Hematopoietic multipotent progenitor cell treated with erythropoietin and hydrocortisone succinate and interleukin-3 and kit ligand, for 8 days (in vitro differentiated cells): ENCODE measurements at regions not wholly inside any gene's neighbourhood (a gene's known extent, or its start where the extent isn't known, plus 50 kb on each side); places are given as distances from the start of the nearest gene placed in this dataset.
A peak's percentile ranks its signal among the peaks of the same experiment; 100 is the strongest.

Source experiments
- DNase-seq: peaks from one replicate; pipeline ENCODE4 v3.0.0-alpha.2; 2015

- DNase-seq: no peak
These were observed 109.1 kb upstream of the GGTLC1 start for GRCh38 chr20:24097506-24098245.

- DNase-seq: no peak
These were observed 108.4 kb upstream of the GGTLC1 start for GRCh38 chr20:24096864-24097450.

- DNase-seq: no peak
These were observed 107.7 kb upstream of the GGTLC1 start for GRCh38 chr20:24096264-24096663.

- DNase-seq: no peak
These were observed 107.2 kb upstream of the GGTLC1 start for GRCh38 chr20:24095756-24096155.

GRCh38 chr20:24095303-24095702 is 106.7 kb upstream of the GGTLC1 start:
- no peak for DNase-seq

- no peak for DNase-seq
These were observed 101.0 kb upstream of the GGTLC1 start for GRCh38 chr20:24089576-24089975.

GRCh38 chr20:24086121-24086520 is 97.5 kb upstream of the GGTLC1 start:
- no peak for DNase-seq

- DNase-seq: no peak
These were observed 95.7 kb upstream of the GGTLC1 start for GRCh38 chr20:24084281-24084680.

GRCh38 chr20:24081077-24081476 is 92.5 kb upstream of the GGTLC1 start:
- DNase-seq: no peak

GRCh38 chr20:24079661-24080412 is 91.3 kb upstream of the GGTLC1 start:
- DNase-seq: no peak

GRCh38 chr20:24077145-24077544 is 88.6 kb upstream of the GGTLC1 start:
- no peak for DNase-seq

- no peak for DNase-seq
These were observed 82.1 kb upstream of the GGTLC1 start for GRCh38 chr20:24070679-24071078.

- peak; percentile 6 for DNase-seq
These were observed 77.6 kb upstream of the GGTLC1 start for GRCh38 chr20:24066076-24066700.

- DNase-seq: no peak
These were observed 76.3 kb upstream of the GGTLC1 start for GRCh38 chr20:24064915-24065314.

GRCh38 chr20:24064092-24064491 is 75.5 kb upstream of the GGTLC1 start:
- DNase-seq: no peak

GRCh38 chr20:24063100-24063499 is 74.5 kb upstream of the GGTLC1 start:
- DNase-seq: no peak

GRCh38 chr20:24060851-24061590 is 72.4 kb upstream of the GGTLC1 start:
- DNase-seq: no peak

GRCh38 chr20:24059174-24059573 is 70.6 kb upstream of the GGTLC1 start:
- no peak for DNase-seq

GRCh38 chr20:24056491-24056890 is 67.9 kb upstream of the GGTLC1 start:
- no peak for DNase-seq

- no peak for DNase-seq
These were observed 64.2 kb upstream of the GGTLC1 start for GRCh38 chr20:24052599-24053275.

GRCh38 chr20:24051160-24051559 is 62.6 kb upstream of the GGTLC1 start:
- DNase-seq: no peak

GRCh38 chr20:24050119-24050518 is 61.5 kb upstream of the GGTLC1 start:
- DNase-seq: no peak
